ENCODE measurements at regions not wholly inside any gene's neighbourhood (a gene's known extent, or its start where the extent isn't known, plus 50 kb on each side); places are given as distances from the start of the nearest gene placed in this dataset.

GRCh38 chr2:2767837-2768236 is 436.8 kb upstream of the MYT1L start:
- no peak for TF ChIP-seq CHD1 (IDR thresholded peaks at IDR 0.05; ENCODE audit: low read length)
- TF ChIP-seq NRF1 (conservative IDR thresholded peaks at IDR 0.05 in 1 of 2, IDR thresholded peaks at IDR 0.05 in 1 of 2) = no peak
- TF ChIP-seq BCL6 (CRISPR knock-in tag; IDR thresholded peaks at IDR 0.05) = no peak
- no peak for TF ChIP-seq CTCF (IDR thresholded peaks at IDR 0.05 in 2 of 3, conservative IDR thresholded peaks at IDR 0.05 in 1 of 3; ENCODE audit: insufficient read depth in 2 of 3, low read depth in 1 of 3, low read length in 3 of 3)
- no peak for TF ChIP-seq ZFP30 (CRISPR knock-in tag; IDR thresholded peaks at IDR 0.05; ENCODE audit: borderline replicate concordance)
- TF ChIP-seq SIN3B (IDR thresholded peaks at IDR 0.05; ENCODE audit: low read depth) = no peak
- TF ChIP-seq EZH2 (IDR thresholded peaks at IDR 0.05; ENCODE audit: borderline replicate concordance, low read depth, low read length) = no peak
- TF ChIP-seq RAD21 (CRISPR knock-in tag; conservative IDR thresholded peaks at IDR 0.05 in 1 of 2, IDR thresholded peaks at IDR 0.05 in 1 of 2) = no peak

All from K562 (cell line).